HG02884 (cell line): ENCODE measurements at regions not wholly inside any gene's neighbourhood (a gene's known extent, or its start where the extent isn't known, plus 50 kb on each side); places are given as distances from the start of the nearest gene placed in this dataset.

Experiments
- ATAC-seq: cut with Tn5 transposase; IDR thresholded peaks from one replicate; pipeline ENCODE4 v1.9.1; 2021; ENCODE audit warnings: mild to moderate bottlenecking, moderate library complexity; ENCODE audit not compliant: unreplicated experiment

DNA sequence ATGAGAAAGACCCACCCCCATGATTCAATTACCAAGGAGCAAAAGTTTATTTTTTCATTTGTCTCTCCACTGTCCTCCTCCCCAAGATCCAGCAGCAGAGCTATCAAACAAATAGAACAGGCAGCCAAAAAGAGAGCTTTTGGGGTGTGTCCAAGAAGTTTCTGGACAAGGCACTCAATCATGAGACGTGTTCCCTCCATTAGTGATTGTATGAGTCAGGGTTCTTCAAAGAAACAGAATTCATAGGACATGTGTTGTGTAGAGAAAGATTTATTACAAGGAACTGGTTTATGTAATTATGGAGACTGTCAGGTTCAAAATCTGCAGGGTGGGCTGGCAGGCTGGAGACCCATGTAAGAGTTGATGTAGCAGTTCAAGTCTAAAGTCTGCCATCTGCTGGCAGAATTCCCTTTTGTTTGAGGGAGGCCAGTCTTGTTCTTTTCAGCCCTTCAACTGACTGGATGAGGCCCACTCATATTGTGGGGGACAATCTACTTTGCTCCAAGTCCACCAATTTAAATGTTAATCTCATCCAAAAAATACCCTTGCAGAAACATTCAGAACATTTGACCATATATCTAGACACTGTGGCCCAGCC, 248.1 kb upstream of the OPRM1 start:
- no peak for ATAC-seq

DNA sequence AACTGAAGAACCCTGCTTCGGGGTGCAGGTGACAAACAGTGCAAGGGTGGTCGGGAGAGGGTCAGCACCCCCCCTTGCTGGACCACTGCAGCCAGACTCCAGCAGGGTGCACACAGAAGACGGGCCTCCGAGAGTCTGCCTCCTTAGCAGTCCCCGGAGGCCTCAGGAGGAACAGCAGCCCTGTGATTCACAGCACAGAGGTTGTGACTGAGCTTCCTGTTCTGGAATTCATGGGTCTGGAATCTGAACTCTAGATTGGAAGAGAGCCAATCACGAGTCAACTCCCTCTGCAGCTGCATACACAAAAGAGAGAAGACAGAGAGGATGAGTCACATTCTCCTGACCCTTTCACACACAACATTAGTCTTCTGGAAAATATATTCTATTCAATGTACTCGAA, 249.0 kb upstream of the OPRM1 start:
- ATAC-seq, result no peak

DNA sequence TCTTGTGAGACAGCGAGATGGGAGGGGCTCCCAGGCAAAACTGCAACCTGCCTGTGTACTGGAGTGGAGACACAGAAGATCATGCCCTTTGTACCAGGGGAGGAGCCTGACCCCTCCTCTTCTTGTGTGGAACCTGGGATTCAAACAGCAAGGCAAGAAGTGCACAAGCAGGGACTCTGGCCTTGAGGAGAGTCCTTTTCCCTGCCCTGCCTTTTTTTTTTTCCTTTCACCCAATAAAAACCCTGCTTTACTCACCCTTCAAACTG, 251.8 kb upstream of the OPRM1 start:
- ATAC-seq, result no peak

DNA sequence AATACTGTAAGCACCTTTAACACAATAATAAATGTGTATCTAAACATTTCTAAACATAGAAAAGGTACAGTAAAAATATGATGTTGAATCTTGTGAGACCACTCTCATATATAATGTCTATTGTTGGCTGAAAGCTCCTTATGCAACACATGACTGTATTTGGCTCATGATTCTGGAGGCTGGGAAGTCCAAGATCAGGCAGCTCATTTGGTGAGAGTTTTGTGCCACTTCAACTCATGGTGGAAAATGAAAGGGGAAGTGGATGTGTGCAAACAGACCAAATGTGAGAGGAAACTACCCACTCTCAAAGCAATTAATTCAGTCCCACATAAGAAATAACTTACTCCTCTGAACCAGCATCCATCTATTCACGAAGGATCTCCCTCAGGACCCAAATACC, 257.7 kb upstream of the OPRM1 start:
- ATAC-seq, result no peak

DNA sequence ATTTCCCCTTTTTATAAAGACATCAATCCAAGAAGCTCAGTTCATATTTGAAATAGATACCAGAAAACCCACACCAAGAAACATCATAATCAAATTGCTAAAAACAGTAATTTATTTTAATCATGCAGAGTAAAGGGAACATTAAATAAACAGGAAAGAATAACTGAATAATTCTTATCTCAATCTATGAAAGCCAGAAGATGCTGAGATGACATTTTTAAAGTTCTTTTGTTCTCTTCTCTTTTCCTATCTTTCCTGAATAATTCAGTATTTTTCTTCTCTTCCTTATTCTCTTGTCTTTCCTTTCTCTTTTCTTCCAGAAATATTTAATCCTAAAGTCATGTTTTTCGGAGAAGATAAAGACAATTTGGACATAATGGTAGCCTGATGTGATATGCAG, 259.0 kb upstream of the OPRM1 start:
- ATAC-seq, result no peak

DNA sequence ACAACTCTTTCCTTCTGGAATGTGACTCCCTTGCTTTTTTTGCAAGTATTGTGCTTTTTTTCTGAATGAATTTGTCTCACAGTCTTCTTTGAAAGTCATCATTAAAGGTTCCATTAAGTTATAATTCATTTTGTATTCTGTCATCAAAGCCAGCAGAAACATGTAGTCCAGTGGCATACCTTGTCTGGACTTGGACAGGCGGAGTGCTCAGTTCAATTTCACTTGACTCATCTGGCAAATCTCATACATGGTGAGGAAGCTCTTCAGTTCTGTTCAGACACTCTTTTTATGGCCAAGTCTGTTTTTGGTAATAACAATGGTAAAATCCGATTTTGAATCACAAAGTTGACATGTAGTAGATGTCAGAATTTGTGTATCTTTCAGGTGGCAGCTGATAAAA, 260.8 kb upstream of the OPRM1 start:
- no peak for ATAC-seq

DNA sequence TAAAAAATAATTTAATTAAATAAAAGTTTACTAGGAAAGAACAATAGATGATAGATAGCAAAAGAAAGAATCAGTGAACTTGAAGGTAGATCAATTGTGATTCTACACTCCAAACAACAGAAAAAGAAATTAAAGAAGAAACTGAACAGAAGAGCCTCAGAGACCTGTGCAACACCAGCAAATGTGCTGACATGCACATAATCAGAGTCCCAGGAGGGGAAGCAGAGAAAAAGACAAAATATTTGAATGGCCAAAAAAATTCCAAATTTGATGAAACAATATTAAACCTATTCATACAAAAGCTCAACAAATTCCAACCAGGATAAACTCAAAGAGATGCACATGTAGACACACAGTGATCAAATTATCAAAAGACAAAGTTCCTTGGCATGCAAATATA, 267.5 kb upstream of the OPRM1 start:
- ATAC-seq, result no peak

DNA sequence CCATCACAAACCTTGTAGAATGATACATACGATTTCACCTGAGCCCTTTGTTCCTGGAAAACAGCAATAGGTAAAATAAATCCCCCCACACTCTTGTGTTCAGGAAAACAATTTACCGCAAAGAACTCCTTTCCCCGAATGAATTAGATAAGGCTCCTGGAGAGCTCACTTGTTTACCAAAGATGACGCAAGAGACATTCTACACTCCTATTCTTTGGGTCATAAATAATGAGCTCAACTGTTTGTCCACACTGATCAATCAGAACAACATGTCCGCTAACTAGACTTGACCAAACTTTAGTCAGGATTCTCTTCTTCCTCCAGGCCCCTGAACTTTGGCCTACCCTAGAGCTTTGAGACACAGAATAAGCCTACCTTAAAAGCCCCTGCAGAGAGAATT, 271.9 kb upstream of the OPRM1 start:
- ATAC-seq, result no peak

DNA sequence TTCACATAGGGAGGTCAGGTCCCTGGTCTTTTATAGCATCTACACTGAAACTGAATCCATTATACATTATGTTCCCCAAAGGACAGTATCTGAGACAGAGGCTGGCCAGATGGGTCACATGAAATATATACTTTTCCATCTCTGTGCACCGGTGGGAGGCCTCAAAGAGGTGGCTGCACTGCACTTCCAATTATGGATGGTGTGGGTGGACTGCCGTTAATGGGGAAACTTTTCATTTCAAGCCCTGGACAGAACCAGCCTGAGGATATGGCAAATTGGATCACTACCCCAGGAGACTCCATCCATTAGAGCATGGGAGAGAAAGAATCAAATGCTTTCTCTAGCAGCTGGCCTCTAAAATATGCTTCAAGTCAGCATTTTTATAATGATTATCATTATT, 280.5 kb upstream of the OPRM1 start:
- no peak for ATAC-seq

DNA sequence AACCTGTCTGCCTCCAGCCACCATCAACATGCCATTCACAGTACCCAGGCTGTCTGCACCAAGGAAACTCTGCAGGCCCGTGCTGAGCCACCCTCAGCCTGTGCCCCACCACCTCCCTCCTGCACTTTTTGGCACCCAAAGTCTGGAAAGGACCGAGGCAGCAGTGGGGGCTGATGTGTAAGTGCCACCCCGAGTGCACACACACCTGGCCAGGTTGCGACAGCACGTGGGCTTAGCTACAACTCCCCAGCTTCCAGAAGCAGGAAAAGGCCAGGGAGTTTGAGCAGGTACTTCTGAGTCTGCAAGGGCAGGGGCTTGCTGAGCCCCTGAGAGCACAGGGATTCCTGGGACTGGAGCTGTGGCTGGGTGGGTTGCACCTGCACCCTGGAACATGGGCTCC, 303.3 kb upstream of the OPRM1 start:
- no peak for ATAC-seq

DNA sequence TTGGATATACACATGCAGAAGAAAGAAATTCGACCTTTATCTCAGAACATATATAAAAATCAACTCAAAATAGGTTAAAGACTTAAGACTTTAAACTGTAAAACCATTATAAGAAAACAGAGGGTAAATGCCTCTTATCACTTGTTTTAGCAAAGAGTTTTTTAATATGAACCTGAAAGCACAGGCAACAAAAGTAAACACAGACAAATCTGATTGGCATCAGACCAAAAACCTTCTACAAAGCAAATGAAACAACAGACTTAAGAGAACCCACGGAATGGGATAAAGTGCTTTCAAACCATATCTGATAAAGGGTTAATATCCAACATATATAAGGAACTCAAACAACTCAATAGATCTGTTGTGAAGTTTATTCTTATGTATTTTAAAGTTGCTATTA, 309.9 kb upstream of the OPRM1 start:
- ATAC-seq, result no peak

DNA sequence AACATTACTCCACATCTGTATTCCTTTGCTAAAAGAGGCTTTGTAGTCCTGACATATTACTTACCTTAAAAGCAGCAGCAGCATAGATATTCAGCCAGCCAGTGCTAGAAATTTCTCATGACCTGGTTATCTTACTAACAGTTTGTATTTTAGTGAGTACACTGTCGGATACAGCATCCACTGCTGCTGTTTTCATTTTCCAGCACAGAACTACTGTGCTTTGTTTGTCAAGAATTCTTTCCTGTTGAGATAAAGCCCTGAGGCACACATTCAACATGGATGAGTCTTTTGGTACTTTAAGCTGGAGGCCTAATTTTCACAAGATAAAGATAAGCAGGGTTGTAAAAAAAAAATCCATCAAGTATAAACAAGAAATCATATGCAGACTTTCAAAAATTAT, 311.2 kb upstream of the OPRM1 start:
- no peak for ATAC-seq

DNA sequence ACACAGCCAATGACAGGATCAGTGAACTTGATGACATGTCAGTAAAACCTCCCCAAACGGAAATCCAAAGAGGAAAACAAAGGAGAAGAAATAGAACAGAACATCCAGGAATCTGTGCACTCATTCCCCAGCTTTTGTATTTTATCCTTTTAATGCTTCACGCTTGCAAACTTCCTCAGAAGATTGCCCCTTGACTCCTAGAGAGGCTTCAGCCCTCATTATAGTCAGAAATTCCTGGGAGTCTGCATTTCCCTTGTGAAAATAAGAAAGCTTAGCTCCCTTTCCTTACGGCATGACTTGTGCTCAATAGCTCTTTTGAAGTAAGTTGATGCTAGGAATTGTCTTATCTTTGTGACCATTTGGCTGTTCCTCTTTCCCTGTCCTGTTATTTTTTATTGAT, 313.6 kb upstream of the OPRM1 start:
- no peak for ATAC-seq

DNA sequence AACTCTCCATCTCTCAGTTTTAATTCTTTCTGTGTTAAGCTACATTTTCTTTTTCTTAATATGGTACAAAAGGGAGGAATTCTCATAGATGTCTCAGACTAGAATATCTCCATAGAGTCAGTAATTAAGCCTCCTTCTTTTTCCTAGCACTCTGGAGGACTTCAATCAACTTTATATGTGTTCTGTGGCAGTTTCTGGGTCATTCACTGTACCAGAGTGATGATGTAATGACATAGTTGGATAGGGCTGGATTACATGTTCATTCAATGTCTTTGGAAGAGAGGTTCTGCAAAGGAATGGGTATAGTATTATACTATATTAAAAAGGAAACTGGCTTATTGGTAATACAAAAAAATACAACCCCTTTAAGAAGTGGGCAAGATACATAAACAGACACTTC, 318.3 kb upstream of the OPRM1 start:
- no peak for ATAC-seq

DNA sequence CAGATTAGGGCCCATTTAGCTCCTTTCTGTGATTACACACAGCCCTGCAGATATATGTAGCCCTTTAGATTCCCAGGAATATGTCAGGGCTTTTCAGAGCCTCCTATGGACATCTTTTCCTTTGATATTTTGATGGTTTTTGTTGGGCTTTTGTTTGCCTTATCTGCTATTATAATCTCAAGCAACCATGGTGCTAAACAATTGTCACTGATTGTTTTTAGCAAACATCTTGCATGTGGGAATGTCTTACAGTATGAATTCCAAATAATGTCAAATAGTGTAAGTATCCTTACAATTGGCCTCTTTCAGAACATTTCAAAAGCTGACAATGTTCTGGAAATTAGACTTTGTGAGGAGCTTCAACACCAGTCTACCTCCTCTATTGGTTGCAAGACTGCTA, 333.6 kb upstream of the OPRM1 start:
- ATAC-seq, result no peak

DNA sequence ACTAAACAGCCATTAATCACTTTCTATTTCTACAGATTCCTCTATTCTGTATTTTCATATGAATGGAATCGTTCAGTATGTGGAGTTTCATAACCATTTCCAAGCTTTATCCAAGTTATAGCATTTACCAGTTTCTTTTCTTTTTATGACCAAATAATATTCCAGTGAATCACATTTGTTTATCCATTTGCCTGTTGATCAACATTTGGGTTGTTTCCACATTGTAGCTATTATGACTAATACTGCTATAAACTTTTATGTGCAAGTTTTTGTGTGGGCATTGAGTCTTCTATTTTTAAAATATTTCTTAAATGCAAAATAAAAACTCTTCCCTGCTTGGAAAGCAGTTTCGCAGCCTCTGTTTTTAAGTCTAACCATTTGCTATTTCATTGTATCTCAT, 336.4 kb upstream of the OPRM1 start:
- ATAC-seq, result no peak

DNA sequence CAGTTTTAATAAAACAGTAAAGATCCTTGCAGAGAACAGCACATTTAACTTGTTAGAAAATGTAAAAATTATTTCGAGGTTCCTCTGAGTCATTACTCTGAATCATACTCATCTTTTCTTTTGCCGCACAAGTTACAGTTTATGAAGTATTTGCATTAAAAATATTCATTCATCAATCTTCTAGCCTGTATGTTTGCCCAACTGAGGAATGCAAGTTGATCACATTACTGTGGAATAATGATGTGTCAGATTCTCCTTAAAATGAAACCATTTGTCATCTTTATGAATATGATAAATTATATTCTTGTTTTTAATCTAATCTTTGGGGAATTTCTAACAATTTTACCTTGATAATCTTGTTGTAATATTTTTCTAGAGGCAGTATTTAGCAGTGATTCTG, 340.4 kb upstream of the OPRM1 start:
- ATAC-seq, result no peak

DNA sequence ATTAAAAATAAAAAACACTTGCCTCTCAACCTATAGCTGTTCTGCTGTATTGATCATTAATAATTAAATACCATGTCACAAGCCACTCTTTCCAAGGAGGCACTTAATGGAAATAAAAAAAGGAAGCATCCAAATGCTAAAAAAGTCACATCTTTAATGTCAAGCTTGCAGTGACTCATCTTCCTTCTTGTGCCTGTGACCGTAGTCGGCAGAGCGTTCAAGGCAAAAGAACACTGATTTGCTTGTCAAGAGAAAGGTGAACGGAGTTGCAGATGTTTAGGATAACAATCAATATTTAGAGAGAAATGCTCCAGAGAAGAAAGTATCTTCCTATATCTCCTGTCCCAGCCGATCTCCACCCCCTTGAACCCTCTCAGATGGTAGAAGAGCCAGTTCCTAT, 341.0 kb upstream of the OPRM1 start:
- no peak for ATAC-seq

DNA sequence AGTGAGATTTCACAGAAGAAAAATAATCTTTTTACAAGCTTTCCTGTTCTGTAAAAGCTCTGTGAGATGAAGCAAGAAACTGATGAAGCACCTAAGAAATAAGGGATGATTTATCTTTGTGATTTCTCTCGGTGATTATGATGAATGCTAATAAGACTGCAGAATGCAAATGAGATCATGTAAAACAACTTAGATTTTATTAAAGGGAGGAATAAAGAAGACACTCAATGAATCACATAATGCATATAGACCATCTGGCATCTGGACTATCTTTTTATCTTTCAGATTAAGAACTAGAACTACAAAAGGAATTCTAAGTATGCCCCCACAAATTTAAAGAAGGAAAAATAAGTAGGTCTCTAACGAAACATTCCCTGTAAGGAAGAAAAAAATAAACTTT, 361.5 kb upstream of the OPRM1 start:
- no peak for ATAC-seq

DNA sequence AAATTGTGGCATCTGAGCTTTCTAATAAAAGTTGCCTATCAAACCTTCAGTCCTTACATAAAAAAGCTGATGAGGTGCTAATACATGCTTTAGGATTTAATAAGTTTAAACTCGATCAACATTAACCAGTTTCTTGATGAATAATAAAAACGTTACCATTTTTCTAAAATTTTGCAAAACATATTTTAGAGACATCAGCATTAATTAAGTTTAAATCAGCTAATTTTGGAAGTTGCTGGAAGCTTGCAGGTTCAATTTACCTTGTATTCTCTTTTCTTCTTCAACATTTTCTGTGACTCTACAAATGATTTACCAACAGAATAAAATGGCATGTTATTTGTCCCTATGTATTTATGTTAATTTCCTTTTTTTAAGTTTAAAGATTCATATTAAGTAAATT, 365.3 kb upstream of the OPRM1 start:
- no peak for ATAC-seq

DNA sequence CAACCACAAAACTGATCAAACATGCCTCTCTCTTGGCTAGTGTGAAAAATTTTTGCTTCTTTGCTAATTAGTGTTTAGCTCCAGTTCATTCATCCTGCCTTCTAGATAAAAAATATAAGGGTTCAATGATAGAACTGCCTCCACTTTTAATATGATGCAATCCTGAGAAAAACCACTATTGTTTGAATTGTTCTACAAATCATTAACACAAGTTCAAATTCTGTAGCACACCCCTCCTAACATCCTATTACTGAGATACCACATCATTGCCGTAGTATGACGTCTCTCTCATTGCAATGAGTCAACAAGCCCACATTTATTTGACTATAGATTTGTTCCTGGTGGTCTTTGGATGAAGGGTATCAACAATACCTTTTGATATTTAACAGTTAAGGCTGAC, 365.8 kb upstream of the OPRM1 start:
- ATAC-seq, result no peak

DNA sequence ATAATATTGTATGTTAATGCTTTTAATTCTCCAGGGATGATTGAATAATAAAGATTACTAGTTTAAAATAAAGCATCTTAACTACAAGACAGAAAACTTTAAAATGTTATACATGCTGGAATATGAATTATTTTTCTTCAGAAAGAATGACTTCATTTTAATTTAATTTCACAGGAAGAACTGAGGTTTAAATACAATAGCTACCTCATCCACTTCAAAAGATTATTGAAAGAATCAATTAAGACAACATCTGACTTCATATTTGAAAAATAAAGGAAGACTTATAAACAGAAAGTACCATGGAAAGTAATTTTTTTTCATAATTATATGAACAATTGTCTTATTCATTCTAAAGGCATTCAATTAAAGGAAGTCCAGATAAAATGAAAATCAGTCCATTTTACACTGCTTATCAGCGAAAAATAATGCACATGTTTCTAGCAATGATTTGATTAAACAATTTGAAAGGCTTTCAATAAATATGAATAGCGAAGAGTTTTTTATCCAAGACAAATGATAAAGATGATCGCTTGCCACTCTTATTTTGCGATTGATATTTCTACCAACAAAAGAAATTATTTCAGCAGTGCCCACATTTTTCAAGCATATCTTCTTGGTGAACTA, 368.5 kb upstream of the OPRM1 start:
- no peak for ATAC-seq

DNA sequence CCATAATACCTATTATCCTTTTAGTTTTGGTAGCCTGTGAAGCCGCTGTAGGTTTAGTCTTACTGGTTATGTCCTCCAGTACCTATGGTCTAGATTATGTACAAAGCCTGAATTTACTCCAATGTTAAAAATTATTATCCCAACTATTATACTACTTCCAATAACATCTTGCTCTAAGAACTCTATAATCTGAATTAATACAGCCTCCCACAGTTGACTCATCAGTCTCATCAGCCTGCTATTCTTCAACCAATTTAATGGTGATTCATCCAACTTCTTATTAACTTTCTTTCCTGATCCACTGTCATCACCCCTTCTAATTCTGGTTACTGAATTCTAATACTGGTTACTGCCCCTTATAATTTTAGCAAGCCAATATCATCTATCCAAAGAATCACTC, 370.3 kb upstream of the OPRM1 start:
- no peak for ATAC-seq

DNA sequence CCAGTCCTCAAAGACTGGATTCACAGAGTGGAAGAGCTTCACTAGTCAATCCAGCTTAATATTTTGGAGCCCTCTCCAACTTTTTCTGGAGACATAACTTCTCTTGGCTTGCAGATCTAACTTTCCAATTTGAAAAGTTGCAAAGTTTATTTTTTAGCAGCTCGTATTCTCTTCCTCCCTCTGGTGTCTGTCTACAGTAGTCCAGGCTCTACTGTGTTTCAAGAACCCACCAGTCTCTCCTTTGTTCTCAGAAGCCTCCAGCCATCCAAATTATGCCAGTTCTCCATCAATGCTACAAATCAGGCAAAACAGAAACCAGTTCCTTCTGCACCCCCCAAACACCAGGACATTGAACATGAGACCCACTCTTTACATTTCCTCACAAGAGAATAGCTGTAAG, 376.1 kb upstream of the OPRM1 start:
- ATAC-seq, result no peak
